Liver (tissue), 8 donors: ENCODE measurements at regions not wholly inside any gene's neighbourhood (a gene's known extent, or its start where the extent isn't known, plus 50 kb on each side); places are given as distances from the start of the nearest gene placed in this dataset.

Source experiments
- DNase-seq: peaks from one replicate; pipeline ENCODE4 v3.0.0-alpha.2; 2017; ENCODE audit warnings: low spot score
- H3K27ac ChIP-seq, 2 donors: one replicate each; pipeline ENCODE4 v1.7.0; 2013; ENCODE audit warnings: inconsistent platforms in 2 of 2, low read length in 2 of 2, control low read depth in 1 of 2, low read depth in 1 of 2, mild to moderate bottlenecking in 1 of 2
- H3K27me3 ChIP-seq, 4 donors: one replicate each; pipeline versions ENCODE4 v1.6.1 to v1.7.0; 2013; ENCODE audit warnings: low read length in 3 of 4, inconsistent platforms in 1 of 4, mild to moderate bottlenecking in 1 of 4, moderate library complexity in 1 of 4; ENCODE audit not compliant: control insufficient read depth in 4 of 4, insufficient read depth in 4 of 4
- H3K36me3 ChIP-seq, 4 donors: one replicate each; pipeline versions ENCODE4 v1.6.1 to v1.7.0; 2013; ENCODE audit warnings: low read length in 3 of 4, mild to moderate bottlenecking in 3 of 4, low read depth in 1 of 4, moderate library complexity in 1 of 4; ENCODE audit not compliant: control insufficient read depth in 4 of 4, insufficient read depth in 3 of 4
- H3K4me1 ChIP-seq, 4 donors: one replicate each; pipeline versions ENCODE4 v1.6.1 to v1.7.0; 2013; ENCODE audit warnings: low read length in 3 of 4, mild to moderate bottlenecking in 3 of 4, moderate library complexity in 1 of 4; ENCODE audit not compliant: control insufficient read depth in 4 of 4, insufficient read depth in 4 of 4
- H3K4me3 ChIP-seq, 3 donors: one replicate each; pipeline versions ENCODE4 v1.6.1 to v1.7.0; 2013; ENCODE audit warnings: low read length in 3 of 3, control low read depth in 1 of 3, low read depth in 1 of 3, mild to moderate bottlenecking in 1 of 3
- H3K9ac ChIP-seq, 2 donors: one replicate each; pipeline ENCODE4 v1.7.0; 2013; ENCODE audit warnings: low read length in 2 of 2, mild to moderate bottlenecking in 2 of 2, moderate library complexity in 2 of 2, control low read depth in 1 of 2, low read depth in 1 of 2
- H3K9me3 ChIP-seq, 4 donors: one replicate each; pipeline versions ENCODE4 v1.6.1 to v1.7.0; 2013; ENCODE audit warnings: low read length in 3 of 4; ENCODE audit not compliant: control insufficient read depth in 4 of 4
- ATF3 ChIP-seq: IDR thresholded peaks from 2 replicates; pipeline ENCODE4 v1.6.1; 2016; ENCODE audit warnings: antibody characterized with exemption
- CTCF ChIP-seq: fragments of 150-350 bp; IDR thresholded peaks from 2 replicates; pipeline ENCODE4 v1.5.1; 2017; ENCODE audit warnings: improper control_type of control experiment, low read depth, low read length; ENCODE audit not compliant: missing input control
- EGR1 ChIP-seq, 2 donors: IDR thresholded peaks; 2 replicates each; pipeline ENCODE4 v1.6.1; 2016 to 2018; ENCODE audit warnings: antibody characterized with exemption in 2 of 2, low read depth in 2 of 2
- FOXA1 ChIP-seq: IDR thresholded peaks from 2 replicates; pipeline ENCODE4 v1.6.1; 2016; ENCODE audit warnings: antibody characterized with exemption
- FOXA2 ChIP-seq: IDR thresholded peaks from 2 replicates; pipeline ENCODE4 v1.6.1; 2016; ENCODE audit warnings: antibody characterized with exemption
- GABPA ChIP-seq, 2 donors: IDR thresholded peaks in 1 of 2; conservative IDR thresholded peaks in 1 of 2; 2 replicates each; pipeline ENCODE4 v1.6.1; 2016; ENCODE audit warnings: antibody characterized with exemption in 2 of 2, mild to moderate bottlenecking in 1 of 2, moderate library complexity in 1 of 2
- HNF4A ChIP-seq, 2 donors: conservative IDR thresholded peaks; 2 replicates each; pipeline ENCODE4 v1.6.1; 2016; ENCODE audit warnings: antibody characterized with exemption in 2 of 2, mild to moderate bottlenecking in 2 of 2
- HNF4G ChIP-seq: IDR thresholded peaks from 2 replicates; pipeline ENCODE4 v1.6.1; 2016; ENCODE audit warnings: antibody characterized with exemption
- JUND ChIP-seq, 2 donors: IDR thresholded peaks; 2 replicates each; pipeline ENCODE4 v1.6.1; 2016; ENCODE audit warnings: antibody characterized with exemption in 2 of 2
- MAX ChIP-seq: IDR thresholded peaks from 2 replicates; pipeline ENCODE4 v1.6.1; 2016; ENCODE audit warnings: antibody characterized with exemption
- NR2F2 ChIP-seq: IDR thresholded peaks from 2 replicates; pipeline ENCODE4 v1.6.1; 2016; ENCODE audit warnings: antibody characterized with exemption
- RAD21 ChIP-seq, 2 donors: IDR thresholded peaks; 2 replicates each; pipeline ENCODE4 v1.6.1; 2016; ENCODE audit warnings: antibody characterized with exemption in 2 of 2, mild to moderate bottlenecking in 2 of 2
- REST ChIP-seq: IDR thresholded peaks from 2 replicates; pipeline ENCODE4 v1.6.1; 2016; ENCODE audit warnings: antibody characterized with exemption, mild to moderate bottlenecking
- RXRA ChIP-seq, 2 donors: IDR thresholded peaks; 2 replicates each; pipeline ENCODE4 v1.6.1; 2017 to 2018; ENCODE audit warnings: antibody characterized with exemption in 2 of 2, mild to moderate bottlenecking in 1 of 2
- SP1 ChIP-seq: IDR thresholded peaks from 2 replicates; pipeline ENCODE4 v1.6.1; 2018; ENCODE audit warnings: antibody characterized with exemption, mild to moderate bottlenecking
- TAF1 ChIP-seq: conservative IDR thresholded peaks from 2 replicates; pipeline ENCODE4 v1.6.1; 2016; ENCODE audit warnings: antibody characterized with exemption, mild to moderate bottlenecking
- YY1 ChIP-seq: IDR thresholded peaks from 2 replicates; pipeline ENCODE4 v1.6.1; 2016; ENCODE audit warnings: antibody characterized with exemption, mild to moderate bottlenecking
- ZBTB33 ChIP-seq: IDR thresholded peaks from 2 replicates; pipeline ENCODE4 v1.6.1; 2016; ENCODE audit warnings: antibody characterized with exemption
- WGBS: extraction: QIAGEN DNeasy Blood & Tissue Kit; methylation state at CpG from one replicate; pipeline ENCODE4 v1.1.7; 2013; 5-methylcytosine and 5-hydroxymethylcytosine counted together
- donor health status: healthy.
- donor health status: healthy.
- donor health status: healthy.
- donor health status: healthy.
- donor health status: healthy.

GRCh38 chr2:173817582-173817981, 147.6 kb downstream of the SP3 start:
- DNase-seq: no peak
- H3K27me3 ChIP-seq: peaks cover 0 to 6% (median 2%) of the 10 kb centered on the region in 4 donors
- no peak overlapping the region for H3K27ac ChIP-seq
- no peak for TF ChIP-seq HNF4G
- no peak for TF ChIP-seq GABPA (IDR thresholded peaks at IDR 0.05 in 1 of 2, conservative IDR thresholded peaks at IDR 0.05 in 1 of 2)
- TF ChIP-seq RAD21 (IDR thresholded peaks at IDR 0.05): no peak
- TF ChIP-seq CTCF: no peak
- no peak for TF ChIP-seq NR2F2
- no peak for TF ChIP-seq TAF1
- no peak for TF ChIP-seq HNF4A (conservative IDR thresholded peaks at IDR 0.05)
- no peak for TF ChIP-seq ATF3
- TF ChIP-seq EGR1 (IDR thresholded peaks at IDR 0.05; ENCODE audit: low read depth in 2 of 2): no peak
- TF ChIP-seq YY1: no peak
- no peak for TF ChIP-seq FOXA1
- no peak for TF ChIP-seq REST
- no peak for TF ChIP-seq MAX
- no peak for TF ChIP-seq JUND (IDR thresholded peaks at IDR 0.05)
- no peak for TF ChIP-seq FOXA2
- TF ChIP-seq RXRA (IDR thresholded peaks at IDR 0.05): no peak
- no peak for TF ChIP-seq ZBTB33
- no peak for TF ChIP-seq SP1
- H3K9ac ChIP-seq: no peak overlapping the region
- H3K36me3 ChIP-seq: no peaks in the 10 kb centered on the region
- H3K4me3 ChIP-seq: no peak overlapping the region
- 87% methylated on average over 4 of the region's 4 CpGs for WGBS
- no peaks in the 10 kb centered on the region for H3K9me3 ChIP-seq
- no peaks in the 10 kb centered on the region for H3K4me1 ChIP-seq

GRCh38 chr2:173818285-173818684, 146.9 kb downstream of the SP3 start:
- WGBS: 89% methylated on average over 4 of the region's 4 CpGs

More at GRCh38 chr2:173818285-173818684, 146.9 kb downstream of the SP3 start:
- TF ChIP-seq SP1: no peak
- no peak for TF ChIP-seq JUND (IDR thresholded peaks at IDR 0.05)
- no peak for TF ChIP-seq YY1
- TF ChIP-seq GABPA (IDR thresholded peaks at IDR 0.05 in 1 of 2, conservative IDR thresholded peaks at IDR 0.05 in 1 of 2): no peak
- no peak for TF ChIP-seq ATF3
- TF ChIP-seq ZBTB33: no peak
- no peak for TF ChIP-seq REST
- Histone ChIP-seq H3K9me3 (no peaks in the 10 kb centered on the region), H3K27ac (no peak overlapping the region), H3K9ac (no peak overlapping the region), H3K36me3 (no peaks in the 10 kb centered on the region), H3K27me3 (peaks cover 0 to 6% (median 2%) of the 10 kb centered on the region in 4 donors), H3K4me3 (no peak overlapping the region), H3K4me1 (no peaks in the 10 kb centered on the region)
- no peak for DNase-seq
